Left hindlimb (tissue), 1 donor: ENCODE measurements at regions not wholly inside any gene's neighbourhood (a gene's known extent, or its start where the extent isn't known, plus 50 kb on each side); places are given as distances from the start of the nearest gene placed in this dataset.
"Not testable (repeated sequence)": the region's sequence is repeated elsewhere in the genome, so short reads cannot be mapped to it uniquely, and the experiment has no call there.

ENCODE experiments used
- DNase-seq: peaks from one replicate; pipeline ENCODE4 v3.0.0-alpha.2; 2018

- no peak for DNase-seq
These were observed 1584.4 kb upstream of the LRRTM3 start for GRCh38 chr10:65341323-65341925.

GRCh38 chr10:65342245-65342644 lies 1583.6 kb upstream of the LRRTM3 start:
- DNase-seq, result no peak

GRCh38 chr10:65346466-65346865 lies 1579.4 kb upstream of the LRRTM3 start:
- no peak for DNase-seq

- no peak for DNase-seq
These were observed 1577.2 kb upstream of the LRRTM3 start for GRCh38 chr10:65348637-65349036.

- no peak for DNase-seq
These were observed 1575.2 kb upstream of the LRRTM3 start for GRCh38 chr10:65350611-65351010.

GRCh38 chr10:65355141-65355680 lies 1570.6 kb upstream of the LRRTM3 start:
- no peak for DNase-seq

- no peak for DNase-seq
These were observed 1567.3 kb upstream of the LRRTM3 start for GRCh38 chr10:65358565-65358964.

GRCh38 chr10:65360497-65360896 lies 1565.3 kb upstream of the LRRTM3 start:
- no peak for DNase-seq

GRCh38 chr10:65365878-65366277 lies 1560.0 kb upstream of the LRRTM3 start:
- DNase-seq, result no peak

- no peak for DNase-seq
These were observed 1558.1 kb upstream of the LRRTM3 start for GRCh38 chr10:65367706-65368105.

- no peak for DNase-seq
These were observed 1550.3 kb upstream of the LRRTM3 start for GRCh38 chr10:65375528-65375927.

GRCh38 chr10:65377687-65378086 lies 1548.1 kb upstream of the LRRTM3 start:
- DNase-seq, result no peak

GRCh38 chr10:65394502-65395297 lies 1531.1 kb upstream of the LRRTM3 start:
- DNase-seq, result no peak

- no peak for DNase-seq
These were observed 1530.2 kb upstream of the LRRTM3 start for GRCh38 chr10:65395631-65396030.

- no peak for DNase-seq
These were observed 1528.8 kb upstream of the LRRTM3 start for GRCh38 chr10:65396997-65397396.

- no peak for DNase-seq
These were observed 1517.4 kb upstream of the LRRTM3 start for GRCh38 chr10:65408401-65408800.

GRCh38 chr10:65413001-65413400 lies 1512.8 kb upstream of the LRRTM3 start:
- peak; percentile 27 for DNase-seq

- DNase-seq, result no peak
These were observed 1510.5 kb upstream of the LRRTM3 start for GRCh38 chr10:65415318-65415717.

- no peak for DNase-seq
These were observed 1509.7 kb upstream of the LRRTM3 start for GRCh38 chr10:65416094-65416493.

- DNase-seq, result no peak
These were observed 1506.2 kb upstream of the LRRTM3 start for GRCh38 chr10:65419629-65420028.

- no peak for DNase-seq
These were observed 1502.8 kb upstream of the LRRTM3 start for GRCh38 chr10:65423043-65423442.

- not testable (repeated sequence) for DNase-seq
These were observed 1496.5 kb upstream of the LRRTM3 start for GRCh38 chr10:65429381-65429780.

- no peak for DNase-seq
These were observed 1494.9 kb upstream of the LRRTM3 start for GRCh38 chr10:65430979-65431378.

GRCh38 chr10:65470986-65471385 lies 1454.8 kb upstream of the LRRTM3 start:
- no peak for DNase-seq
